ENCODE measurements at regions not wholly inside any gene's neighbourhood (a gene's known extent, or its start where the extent isn't known, plus 50 kb on each side); places are given as distances from the start of the nearest gene placed in this dataset.

DNA sequence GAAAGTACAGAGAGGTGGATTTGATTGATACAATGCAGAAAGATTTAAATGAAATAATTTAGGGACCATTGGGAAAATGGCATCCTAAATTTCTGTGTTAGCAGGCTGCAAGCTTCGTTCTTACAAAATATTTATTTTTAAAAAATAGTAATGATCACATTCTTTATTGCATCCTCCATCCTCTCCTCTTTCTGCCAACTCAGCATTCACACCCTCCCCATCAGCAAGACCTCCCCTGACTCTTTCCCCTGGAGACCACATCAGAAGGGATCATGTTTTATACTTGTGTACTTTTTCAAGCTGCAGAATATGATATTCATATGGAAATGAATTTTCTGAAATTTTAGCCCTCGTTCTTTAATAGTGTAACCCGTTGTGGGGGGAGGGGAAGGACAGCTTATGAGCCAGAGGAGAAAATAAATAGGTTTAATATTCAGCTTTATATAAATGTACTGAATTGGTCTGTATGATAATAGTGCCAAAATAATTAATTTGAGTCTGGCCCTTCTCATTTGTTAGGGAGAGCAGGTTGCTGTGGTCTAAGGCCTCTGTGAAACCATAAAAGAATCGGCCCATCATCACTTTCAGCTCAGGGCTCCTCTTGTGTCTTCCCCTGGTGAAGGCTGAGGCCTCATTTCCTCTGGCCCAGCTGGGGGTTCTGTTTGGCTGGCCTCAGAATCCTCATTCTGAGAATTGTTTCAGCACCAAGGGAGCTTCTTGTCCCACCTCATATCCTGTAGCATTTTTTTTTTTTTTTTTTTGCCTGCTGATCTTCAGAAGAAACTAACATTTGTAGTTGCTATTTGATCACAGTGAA is 330.8 kb downstream of the TXNL1 start:
- TF ChIP-seq, protein P1, sequence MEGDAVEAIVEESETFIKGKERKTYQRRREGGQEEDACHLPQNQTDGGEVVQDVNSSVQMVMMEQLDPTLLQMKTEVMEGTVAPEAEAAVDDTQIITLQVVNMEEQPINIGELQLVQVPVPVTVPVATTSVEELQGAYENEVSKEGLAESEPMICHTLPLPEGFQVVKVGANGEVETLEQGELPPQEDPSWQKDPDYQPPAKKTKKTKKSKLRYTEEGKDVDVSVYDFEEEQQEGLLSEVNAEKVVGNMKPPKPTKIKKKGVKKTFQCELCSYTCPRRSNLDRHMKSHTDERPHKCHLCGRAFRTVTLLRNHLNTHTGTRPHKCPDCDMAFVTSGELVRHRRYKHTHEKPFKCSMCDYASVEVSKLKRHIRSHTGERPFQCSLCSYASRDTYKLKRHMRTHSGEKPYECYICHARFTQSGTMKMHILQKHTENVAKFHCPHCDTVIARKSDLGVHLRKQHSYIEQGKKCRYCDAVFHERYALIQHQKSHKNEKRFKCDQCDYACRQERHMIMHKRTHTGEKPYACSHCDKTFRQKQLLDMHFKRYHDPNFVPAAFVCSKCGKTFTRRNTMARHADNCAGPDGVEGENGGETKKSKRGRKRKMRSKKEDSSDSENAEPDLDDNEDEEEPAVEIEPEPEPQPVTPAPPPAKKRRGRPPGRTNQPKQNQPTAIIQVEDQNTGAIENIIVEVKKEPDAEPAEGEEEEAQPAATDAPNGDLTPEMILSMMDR (IDR thresholded peaks at IDR 0.05; ENCODE audit: insufficient read depth, low read depth, low read length, missing control alignments): no peak
- H3K4me3 ChIP-seq (ENCODE audit: low read length): no peak overlapping the region
- DNase-seq (ENCODE audit: low read depth): no peak

DNA sequence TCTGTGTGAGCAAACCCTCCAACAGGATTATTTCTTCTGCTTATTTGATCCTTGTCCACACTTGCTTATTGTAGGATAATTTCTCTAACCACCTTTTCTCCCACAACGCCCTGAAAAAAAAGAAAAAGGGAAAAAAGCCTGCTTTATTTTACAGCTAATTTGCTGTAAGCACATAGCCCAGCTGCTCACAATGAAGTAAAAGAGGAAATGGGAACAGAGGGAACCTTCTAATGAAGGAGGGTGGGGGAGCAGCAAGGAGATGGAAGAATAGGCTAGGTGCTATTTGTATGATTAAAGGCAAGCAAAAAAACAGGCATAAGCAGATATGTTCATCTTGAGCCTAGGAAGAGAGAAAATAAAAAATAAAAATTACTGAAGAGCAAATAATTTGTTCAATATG is 331.6 kb downstream of the TXNL1 start:
- DNase-seq (ENCODE audit: low read depth): no peak
- H3K4me3 ChIP-seq (ENCODE audit: low read length): no peak overlapping the region
- TF ChIP-seq, protein P1 (IDR thresholded peaks at IDR 0.05; ENCODE audit: insufficient read depth, low read depth, low read length, missing control alignments): no peak

DNA sequence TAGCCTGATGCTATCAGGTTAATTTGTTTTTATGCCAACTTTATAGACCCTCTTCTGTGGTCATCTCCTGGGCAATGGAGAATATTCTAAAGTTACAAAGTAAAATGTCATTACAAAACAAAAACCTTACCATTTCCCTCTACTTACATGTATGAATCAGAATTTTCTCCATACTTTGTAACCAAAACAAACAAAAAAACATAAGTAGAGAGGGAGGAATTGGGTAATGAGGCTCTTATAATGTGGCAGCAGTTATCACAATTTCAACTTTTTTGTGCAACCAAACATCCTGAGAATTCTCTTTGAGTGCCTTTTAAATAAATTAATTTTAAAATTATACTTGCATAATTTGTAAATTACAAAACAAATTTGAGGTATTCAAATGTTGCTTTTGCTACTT is 332.8 kb downstream of the TXNL1 start:
- TF ChIP-seq, protein P1 (IDR thresholded peaks at IDR 0.05; ENCODE audit: insufficient read depth, low read depth, low read length, missing control alignments): no peak
- H3K4me3 ChIP-seq (ENCODE audit: low read length): no peak overlapping the region
- DNase-seq (ENCODE audit: low read depth): no peak

DNA sequence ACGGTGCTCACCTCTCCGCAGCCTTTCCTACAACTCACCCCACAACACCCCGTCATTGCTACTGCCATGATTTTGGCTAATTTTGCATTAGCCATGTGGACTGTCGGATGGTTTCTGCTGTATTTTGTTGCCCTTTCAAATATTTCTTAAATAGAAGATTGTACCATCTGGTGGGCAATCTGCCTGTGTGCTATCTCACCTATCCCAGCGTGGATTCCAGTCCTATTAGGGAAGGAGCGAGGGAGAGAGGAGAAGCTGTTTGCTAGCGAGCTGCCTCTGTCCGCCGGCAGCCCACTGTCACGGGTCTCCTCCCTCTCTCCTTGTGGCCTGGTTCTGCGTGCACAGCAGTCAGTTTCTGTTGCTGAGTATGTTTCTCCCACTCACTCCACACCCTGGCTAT is 336.2 kb downstream of the TXNL1 start:
- no peak overlapping the region for H3K4me3 ChIP-seq (ENCODE audit: low read length)
- peak; percentile 10 for DNase-seq (ENCODE audit: low read depth)
- TF ChIP-seq, protein P1 (IDR thresholded peaks at IDR 0.05; ENCODE audit: insufficient read depth, low read depth, low read length, missing control alignments): no peak

DNA sequence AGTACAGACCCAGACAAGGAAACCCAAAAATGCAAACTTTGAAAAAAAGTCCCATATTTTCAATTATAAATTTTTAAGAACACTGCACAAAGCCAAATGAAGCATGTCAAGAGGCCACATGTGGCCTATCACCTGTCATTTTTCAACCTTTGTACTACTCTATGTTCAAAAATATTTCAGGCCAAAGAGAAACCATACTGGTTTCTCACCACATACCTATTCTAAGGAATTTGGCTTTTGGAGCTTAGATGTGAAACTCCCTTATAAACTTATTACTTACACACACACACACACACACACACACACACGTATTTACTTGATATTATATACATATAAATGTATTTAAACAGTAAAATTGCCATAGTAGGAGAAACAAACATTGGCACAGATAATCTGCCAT is 338.7 kb downstream of the TXNL1 start:
- DNase-seq (ENCODE audit: low read depth): no peak
- TF ChIP-seq, protein P1 (IDR thresholded peaks at IDR 0.05; ENCODE audit: insufficient read depth, low read depth, low read length, missing control alignments): no peak
- no peak overlapping the region for H3K4me3 ChIP-seq (ENCODE audit: low read length)

DNA sequence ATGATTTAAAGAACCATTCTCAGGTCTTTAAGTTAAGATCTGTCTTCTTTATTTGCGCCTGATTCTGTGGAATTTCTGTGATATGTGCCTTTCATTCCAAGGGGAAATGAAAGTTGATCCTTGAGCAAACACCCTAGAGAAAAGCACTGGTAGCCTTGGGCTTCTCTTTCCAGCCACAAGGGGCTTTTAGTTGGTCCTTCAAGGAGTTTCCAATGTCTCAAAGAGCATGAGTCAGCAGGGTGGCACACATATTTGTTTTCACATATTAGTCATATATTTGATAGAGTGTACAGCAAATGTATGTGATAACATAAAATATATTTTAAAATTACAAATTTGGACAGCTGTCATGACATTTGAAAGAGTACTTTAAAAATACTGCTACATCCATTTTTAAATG is 339.5 kb downstream of the TXNL1 start:
- DNase-seq (ENCODE audit: low read depth): peak; percentile 80

More for the DNA sequence above, 339.5 kb downstream of the TXNL1 start:
- TF ChIP-seq, protein P1 (IDR thresholded peaks at IDR 0.05; ENCODE audit: insufficient read depth, low read depth, low read length, missing control alignments): peak; percentile 48
- H3K4me3 ChIP-seq (ENCODE audit: low read length): no peak overlapping the region
